ENCODE measurements at regions not wholly inside any gene's neighbourhood (a gene's known extent, or its start where the extent isn't known, plus 50 kb on each side); places are given as distances from the start of the nearest gene placed in this dataset.

- TF ChIP-seq CTCF (IDR thresholded peaks at IDR 0.05; ENCODE audit: low read depth, low read length), result no peak
- TF ChIP-seq EZH2phosphoT487 (IDR thresholded peaks at IDR 0.05; ENCODE audit: low read depth), result no peak
Observed at GRCh38 chr5:27571681-27572080, 533.3 kb upstream of the CDH9 start.

Measured in OCI-LY3 (cell line).